ENCODE measurements at regions not wholly inside any gene's neighbourhood (a gene's known extent, or its start where the extent isn't known, plus 50 kb on each side); places are given as distances from the start of the nearest gene placed in this dataset.
"Not testable (repeated sequence)": the region's sequence is repeated elsewhere in the genome, so short reads cannot be mapped to it uniquely, and the experiment has no call there.

- no peak for DNase-seq
These were observed 157.7 kb downstream of the PAPSS1 start for GRCh38 chr4:107562316-107562715.

GRCh38 chr4:107561481-107561880, 158.6 kb downstream of the PAPSS1 start:
- no peak for DNase-seq

- no peak for DNase-seq
These were observed 160.4 kb downstream of the PAPSS1 start for GRCh38 chr4:107559653-107560052.

- no peak for DNase-seq
These were observed 167.7 kb downstream of the PAPSS1 start for GRCh38 chr4:107552306-107552705.

GRCh38 chr4:107548211-107548905, 171.7 kb downstream of the PAPSS1 start:
- no peak for DNase-seq

GRCh38 chr4:107546638-107547037, 173.4 kb downstream of the PAPSS1 start:
- no peak for DNase-seq

GRCh38 chr4:107541511-107541910, 178.5 kb downstream of the PAPSS1 start:
- DNase-seq: no peak

- no peak for DNase-seq
These were observed 188.1 kb downstream of the PAPSS1 start for GRCh38 chr4:107531927-107532326.

GRCh38 chr4:107520368-107520767, 199.7 kb downstream of the PAPSS1 start:
- DNase-seq: no peak

GRCh38 chr4:107519053-107519452, 201.0 kb downstream of the PAPSS1 start:
- no peak for DNase-seq

GRCh38 chr4:107518076-107518475, 202.0 kb downstream of the PAPSS1 start:
- no peak for DNase-seq

- no peak for DNase-seq
These were observed 207.5 kb downstream of the PAPSS1 start for GRCh38 chr4:107512549-107512948.

GRCh38 chr4:107509615-107510014, 210.4 kb downstream of the PAPSS1 start:
- no peak for DNase-seq

GRCh38 chr4:107500551-107500950, 219.5 kb downstream of the PAPSS1 start:
- DNase-seq: no peak

GRCh38 chr4:107497054-107497453, 223.0 kb downstream of the PAPSS1 start:
- DNase-seq: no peak

GRCh38 chr4:107492566-107492965, 227.5 kb downstream of the PAPSS1 start:
- DNase-seq: no peak

GRCh38 chr4:107490116-107490515, 229.9 kb downstream of the PAPSS1 start:
- no peak for DNase-seq

GRCh38 chr4:107483621-107484020, 236.4 kb downstream of the PAPSS1 start:
- DNase-seq: not testable (repeated sequence)

- no peak for DNase-seq
These were observed 237.5 kb downstream of the PAPSS1 start for GRCh38 chr4:107482546-107482945.

GRCh38 chr4:107478327-107478980, 241.6 kb downstream of the PAPSS1 start:
- DNase-seq: no peak

- DNase-seq: no peak
These were observed 246.9 kb downstream of the PAPSS1 start for GRCh38 chr4:107473126-107473525.

GRCh38 chr4:107472265-107472948, 247.6 kb downstream of the PAPSS1 start:
- no peak for DNase-seq

- no peak for DNase-seq
These were observed 249.9 kb downstream of the PAPSS1 start for GRCh38 chr4:107470173-107470572.

GRCh38 chr4:107468812-107469211, 251.2 kb downstream of the PAPSS1 start:
- no peak for DNase-seq

All from activated T-cell treated with anti-CD3 and anti-CD28 coated beads, Interleukin-2, amount 50 U/mL, for 48 hours (primary cell).